IMR-90 (cell line): ENCODE measurements at regions not wholly inside any gene's neighbourhood (a gene's known extent, or its start where the extent isn't known, plus 50 kb on each side); places are given as distances from the start of the nearest gene placed in this dataset.

Experiments used
- ATAC-seq: fragments of 200-7000 bp; cut with Tn5 transposase; 2 replicates; pipeline ENCODE4 v1.9.1; 2020; ENCODE audit warnings: low read depth, mild to moderate bottlenecking, moderate library complexity
- BruUV-seq: library from RNA; stranded (reverse); fragments of 400-500 nt; replicated peaks from 2 replicates; lab custom pipeline; 2021; lab: Mats Ljungman, UMichigan
- CTCF ChIA-PET: fragments of 300-600 bp; formaldehyde crosslinking; extraction: SDS; loops from one replicate; lab custom pipeline; 2021; ENCODE audit warnings: antibody characterized with exemption; lab: Yijun Ruan, JAX
- POLR2A ChIA-PET: fragments of 300-600 bp; sonication (Branson Sonifier 250); formaldehyde crosslinking; loops from one replicate; lab custom pipeline; 2022; ENCODE audit warnings: antibody characterized with exemption; ENCODE audit not compliant: unreplicated experiment; lab: Charles Lee
- DNase-seq: peaks from one replicate; pipeline ENCODE4 v3.0.0; 2013
- H2AFZ ChIP-seq: replicated peaks from 2 replicates; pipeline ENCODE3; 2013; ENCODE audit warnings: low read length, mild to moderate bottlenecking; ENCODE audit not compliant: poor library complexity
- H2AK5ac ChIP-seq: 2 replicates; pipeline ENCODE4 v1.6.1; 2013; ENCODE audit warnings: low read depth, low read length, inconsistent platforms
- H2AK9ac ChIP-seq: replicated peaks from 2 replicates; pipeline ENCODE3; 2013; ENCODE audit warnings: mild to moderate bottlenecking, low read depth, low read length, moderate library complexity; ENCODE audit not compliant: poor library complexity
- H2BK120ac ChIP-seq: 2 replicates; pipeline ENCODE4 v1.6.1; 2013; ENCODE audit warnings: low read depth, low read length, inconsistent platforms
- H2BK15ac ChIP-seq: 3 replicates; pipeline ENCODE4 v1.6.1; 2013; ENCODE audit warnings: low read depth, low read length, inconsistent platforms
- H2BK20ac ChIP-seq: 2 replicates; pipeline ENCODE4 v1.6.1; 2013; ENCODE audit warnings: low read depth, mild to moderate bottlenecking, inconsistent platforms, low read length, moderate library complexity
- H2BK5ac ChIP-seq: 2 replicates; pipeline ENCODE4 v1.6.1; 2013; ENCODE audit warnings: mild to moderate bottlenecking, low read depth, low read length, inconsistent platforms; ENCODE audit not compliant: poor library complexity, severe bottlenecking
- H3K14ac ChIP-seq: replicated peaks from 2 replicates; pipeline ENCODE4 v1.6.1; 2013; ENCODE audit warnings: low read depth, low read length, inconsistent platforms
- H3K18ac ChIP-seq: 2 replicates; pipeline ENCODE4 v1.6.1; 2013; ENCODE audit warnings: low read depth, low read length, control low read depth
- H3K23ac ChIP-seq: 2 replicates; pipeline ENCODE4 v1.6.1; 2013; ENCODE audit warnings: low read depth, low read length, inconsistent platforms
- H3K27ac ChIP-seq: 2 replicates; pipeline ENCODE4 v1.5.1; 2013; ENCODE audit warnings: mild to moderate bottlenecking, control low read depth, low read length; ENCODE audit not compliant: insufficient read depth
- H3K27me3 ChIP-seq: 2 replicates; pipeline ENCODE4 v1.6.1; 2013; ENCODE audit warnings: low read length; ENCODE audit not compliant: control insufficient read depth, insufficient read depth
- H3K36me3 ChIP-seq: 2 replicates; pipeline ENCODE4 v1.6.1; 2013; ENCODE audit warnings: low read length, mixed read lengths; ENCODE audit not compliant: control insufficient read depth, insufficient read depth
- H3K4ac ChIP-seq: 2 replicates; pipeline ENCODE4 v1.6.1; 2013; ENCODE audit warnings: low read depth, low read length, inconsistent platforms
- H3K4me1 ChIP-seq: 2 replicates; pipeline ENCODE4 v1.6.1; 2013; ENCODE audit warnings: low read length, mixed read lengths; ENCODE audit not compliant: control insufficient read depth, insufficient read depth
- H3K4me2 ChIP-seq: 2 replicates; pipeline ENCODE4 v1.6.1; 2013; ENCODE audit warnings: low read depth, mild to moderate bottlenecking, control low read depth, low read length, moderate library complexity
- H3K4me3 ChIP-seq: 2 replicates; pipeline ENCODE4 v1.5.1; 2013; ENCODE audit warnings: low read depth, mild to moderate bottlenecking, control low read depth, low read length, moderate library complexity; ENCODE audit not compliant: insufficient read depth
- H3K56ac ChIP-seq: 2 replicates; pipeline ENCODE4 v1.6.1; 2013; ENCODE audit warnings: low read length, inconsistent platforms; ENCODE audit not compliant: insufficient read depth; ENCODE audit errors: extremely low read depth
- H3K79me1 ChIP-seq, 2 experiments: 2 replicates each; pipeline ENCODE4 v1.6.1; 2013; ENCODE audit warnings: low read length in 2 of 2, inconsistent platforms in 1 of 2, low read depth in 1 of 2
- H3K9ac ChIP-seq: 2 replicates; pipeline ENCODE4 v1.6.1; 2013; ENCODE audit warnings: low read depth, low read length, control low read depth
- H3K9me1 ChIP-seq: 2 replicates; pipeline ENCODE4 v1.6.1; 2013; ENCODE audit warnings: low read length, inconsistent platforms; ENCODE audit not compliant: insufficient read depth
- H3K9me3 ChIP-seq: 2 replicates; pipeline ENCODE4 v1.6.1; 2013; ENCODE audit warnings: low read length; ENCODE audit not compliant: control insufficient read depth, insufficient read depth
- H4K20me1 ChIP-seq: 2 replicates; pipeline ENCODE4 v1.6.1; 2013; ENCODE audit warnings: low read length, inconsistent platforms; ENCODE audit not compliant: insufficient read depth
- H4K5ac ChIP-seq: 2 replicates; pipeline ENCODE4 v1.6.1; 2013; ENCODE audit warnings: mild to moderate bottlenecking, low read depth, low read length, control low read depth
- H4K8ac ChIP-seq, 2 experiments: 2 replicates each; pipeline ENCODE4 v1.6.1; 2013; ENCODE audit warnings: low read depth in 2 of 2, low read length in 2 of 2, control low read depth in 1 of 2, inconsistent platforms in 1 of 2
- H4K91ac ChIP-seq: 2 replicates; pipeline ENCODE4 v1.6.1; 2013; ENCODE audit warnings: low read depth, low read length, inconsistent platforms; ENCODE audit not compliant: insufficient read depth
- BHLHE40 ChIP-seq: fragments of 150-350 bp; IDR thresholded peaks from 2 replicates; pipeline ENCODE4 v1.6.1; 2016; ENCODE audit warnings: mild to moderate bottlenecking, low read depth, low read length
- CEBPB ChIP-seq: IDR thresholded peaks from 2 replicates; pipeline ENCODE4 v1.6.1; 2012; ENCODE audit warnings: low read depth, low read length, improper control_type of control experiment
- CHD1 ChIP-seq: IDR thresholded peaks from 2 replicates; pipeline ENCODE4 v1.6.1; 2012; ENCODE audit warnings: low read depth, low read length, improper control_type of control experiment
- CTCF ChIP-seq: conservative IDR thresholded peaks from 2 replicates; pipeline ENCODE4 v1.5.1; 2012; ENCODE audit warnings: mild to moderate bottlenecking, low read depth, low read length, improper control_type of control experiment
- FOS ChIP-seq: fragments of 150-350 bp; IDR thresholded peaks from 2 replicates; pipeline ENCODE4 v1.6.1; 2016; ENCODE audit warnings: low read depth, low read length
- MAFK ChIP-seq: IDR thresholded peaks from 2 replicates; pipeline ENCODE4 v1.6.1; 2012; ENCODE audit warnings: low read depth, low read length, improper control_type of control experiment
- MAZ ChIP-seq: IDR thresholded peaks from 2 replicates; pipeline ENCODE4 v1.6.1; 2012; ENCODE audit warnings: low read depth, mild to moderate bottlenecking, low read length, improper control_type of control experiment, moderate library complexity, borderline replicate concordance
- MXI1 ChIP-seq: IDR thresholded peaks from 2 replicates; pipeline ENCODE4 v1.6.1; 2012; ENCODE audit warnings: low read depth, mild to moderate bottlenecking, low read length, moderate library complexity, borderline replicate concordance
- NFE2L2 ChIP-seq: fragments of 150-350 bp; IDR thresholded peaks from 2 replicates; pipeline ENCODE4 v1.6.1; 2016; ENCODE audit warnings: low read depth, mild to moderate bottlenecking, low read length
- POLR2A ChIP-seq: IDR thresholded peaks from 2 replicates; pipeline ENCODE4 v1.6.1; 2012; ENCODE audit warnings: mild to moderate bottlenecking, low read depth, low read length
- RAD21 ChIP-seq: IDR thresholded peaks from 2 replicates; pipeline ENCODE4 v1.6.1; 2012; ENCODE audit warnings: low read length, improper control_type of control experiment
- RCOR1 ChIP-seq: IDR thresholded peaks from 2 replicates; pipeline ENCODE4 v1.6.1; 2012; ENCODE audit warnings: mild to moderate bottlenecking, low read length, improper control_type of control experiment; ENCODE audit not compliant: insufficient replicate concordance
- RFX5 ChIP-seq: IDR thresholded peaks from 2 replicates; pipeline ENCODE4 v1.8.0; 2012; ENCODE audit warnings: low read depth, mild to moderate bottlenecking, low read length, moderate library complexity
- SMC3 ChIP-seq: fragments of 150-350 bp; IDR thresholded peaks from 2 replicates; pipeline ENCODE4 v1.6.1; 2016; ENCODE audit warnings: low read depth, mild to moderate bottlenecking, antibody characterized with exemption, low read length, moderate library complexity
- WGBS, 2 experiments: methylation state at CpG; one replicate each; pipeline versions ENCODE4 v1.1.5 to v1.1.7; 2013; ENCODE audit warnings: missing lambda C conversion rate in 2 of 2; ENCODE audit not compliant: insufficient read length in 1 of 2; ENCODE audit errors: extremely low coverage in 2 of 2; 5-methylcytosine and 5-hydroxymethylcytosine counted together
- dilution Hi-C: fragments of 300-500 bp; cut with HindIII; formaldehyde crosslinking; loops from one replicate; pipeline ENCODE4 v1.14.3; 2018; ENCODE audit warnings: low sequenced_read_pairs; ENCODE audit not compliant: unreplicated experiment
- in situ Hi-C: fragments of 300-500 bp; cut with MboI; formaldehyde crosslinking; loops from 3 replicates; pipeline ENCODE4 v1.14.3; 2019; ENCODE audit warnings: low sequenced_read_pairs, inconsistent platforms, mixed read lengths
- intact Hi-C: fragments of 100-400 bp; cut with micrococcal nuclease; formaldehyde crosslinking; loops from 2 replicates; pipeline ENCODE4 v1.10.0; 2022
- TF ChIP-seq, protein P1 (sequence below): fragments of 150-350 bp; IDR thresholded peaks from 2 replicates; pipeline ENCODE4 v1.6.1; 2017; ENCODE audit warnings: mild to moderate bottlenecking, antibody characterized with exemption, low read length, low read depth
- TF ChIP-seq, protein P2 (sequence below): fragments of 150-350 bp; IDR thresholded peaks from 2 replicates; pipeline ENCODE4 v1.6.1; 2016; ENCODE audit warnings: low read depth, mild to moderate bottlenecking, low read length, moderate library complexity, borderline replicate concordance

- ChIA-PET POLR2A (no interaction called here), CTCF (no interaction called here)
- no peak overlapping the region for H2BK5ac ChIP-seq
- H2AK9ac ChIP-seq: no peak overlapping the region
- no peak overlapping the region for H3K4ac ChIP-seq
- no peak overlapping the region for H3K18ac ChIP-seq
- no peaks in the 10 kb centered on the region for H3K9me3 ChIP-seq
- in situ Hi-C loops: no loop called here
- no peak overlapping the region for H3K9ac ChIP-seq
- H3K36me3 ChIP-seq: no peaks in the 10 kb centered on the region
- no CpG with 5 or more reads among the region's 2 CpGs for WGBS, 2 experiments
- TF ChIP-seq CEBPB (no peak), POLR2A (no peak), SMC3 (no peak), CHD1 (no peak), BHLHE40 (no peak), FOS (no peak), MAFK (no peak), RFX5 (no peak), MXI1 (no peak), MAZ (no peak), CTCF (no peak), NFE2L2 (no peak), RCOR1 (no peak), RAD21 (no peak)
- TF ChIP-seq, protein P1, sequence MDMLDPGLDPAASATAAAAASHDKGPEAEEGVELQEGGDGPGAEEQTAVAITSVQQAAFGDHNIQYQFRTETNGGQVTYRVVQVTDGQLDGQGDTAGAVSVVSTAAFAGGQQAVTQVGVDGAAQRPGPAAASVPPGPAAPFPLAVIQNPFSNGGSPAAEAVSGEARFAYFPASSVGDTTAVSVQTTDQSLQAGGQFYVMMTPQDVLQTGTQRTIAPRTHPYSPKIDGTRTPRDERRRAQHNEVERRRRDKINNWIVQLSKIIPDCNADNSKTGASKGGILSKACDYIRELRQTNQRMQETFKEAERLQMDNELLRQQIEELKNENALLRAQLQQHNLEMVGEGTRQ: no peak
- TF ChIP-seq, protein P2, sequence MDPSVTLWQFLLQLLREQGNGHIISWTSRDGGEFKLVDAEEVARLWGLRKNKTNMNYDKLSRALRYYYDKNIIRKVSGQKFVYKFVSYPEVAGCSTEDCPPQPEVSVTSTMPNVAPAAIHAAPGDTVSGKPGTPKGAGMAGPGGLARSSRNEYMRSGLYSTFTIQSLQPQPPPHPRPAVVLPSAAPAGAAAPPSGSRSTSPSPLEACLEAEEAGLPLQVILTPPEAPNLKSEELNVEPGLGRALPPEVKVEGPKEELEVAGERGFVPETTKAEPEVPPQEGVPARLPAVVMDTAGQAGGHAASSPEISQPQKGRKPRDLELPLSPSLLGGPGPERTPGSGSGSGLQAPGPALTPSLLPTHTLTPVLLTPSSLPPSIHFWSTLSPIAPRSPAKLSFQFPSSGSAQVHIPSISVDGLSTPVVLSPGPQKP: no peak
- no peaks in the 10 kb centered on the region for H3K27me3 ChIP-seq
- DNase-seq (no peak), ATAC-seq (no peak)
- H3K4me2 ChIP-seq: no peak overlapping the region
- no peak overlapping the region for H2BK15ac ChIP-seq
- no peaks in the 10 kb centered on the region for H3K79me1 ChIP-seq
- intact Hi-C loops: no loop called here
- H4K20me1 ChIP-seq: no peaks in the 10 kb centered on the region
- H3K4me3 ChIP-seq: no peak overlapping the region
- H4K91ac ChIP-seq: no peak overlapping the region
- no peak overlapping the region for H4K8ac ChIP-seq
- dilution Hi-C loops: no loop called here
- H3K23ac ChIP-seq: no peak overlapping the region
- H3K9me1 ChIP-seq: no peaks in the 10 kb centered on the region
- no peak overlapping the region for H4K5ac ChIP-seq
- H2AK5ac ChIP-seq: no peak overlapping the region
- no TSS peak for BruUV-seq
- no peak overlapping the region for H2BK20ac ChIP-seq
- no peak overlapping the region for H3K27ac ChIP-seq
- no peak overlapping the region for H3K14ac ChIP-seq
- no peaks in the 10 kb centered on the region for H3K4me1 ChIP-seq
- H2AFZ ChIP-seq: no peak overlapping the region
- no peak overlapping the region for H3K56ac ChIP-seq
- H2BK120ac ChIP-seq: no peak overlapping the region
These were observed 370.7 kb downstream of the INSC start for GRCh38 chr11:15485432-15485831.
